HG02571 (cell line): ENCODE measurements at regions not wholly inside any gene's neighbourhood (a gene's known extent, or its start where the extent isn't known, plus 50 kb on each side); places are given as distances from the start of the nearest gene placed in this dataset.

Experiments used
- ATAC-seq: cut with Tn5 transposase; IDR thresholded peaks from one replicate; pipeline ENCODE4 v1.9.1; 2021; ENCODE audit warnings: mild to moderate bottlenecking, moderate library complexity; ENCODE audit not compliant: unreplicated experiment

GRCh38 chr7:114130866-114131265 is 212.1 kb upstream of the PPP1R3A start:
- no peak for ATAC-seq

- no peak for ATAC-seq
Observed at GRCh38 chr7:114128880-114129279, 210.1 kb upstream of the PPP1R3A start.

- no peak for ATAC-seq
Observed at GRCh38 chr7:114126095-114126494, 207.3 kb upstream of the PPP1R3A start.

GRCh38 chr7:114112806-114113205 is 194.0 kb upstream of the PPP1R3A start:
- ATAC-seq: no peak

GRCh38 chr7:114110666-114111065 is 191.9 kb upstream of the PPP1R3A start:
- no peak for ATAC-seq

- ATAC-seq: no peak
Observed at GRCh38 chr7:114109721-114110120, 190.9 kb upstream of the PPP1R3A start.

GRCh38 chr7:114109304-114109703 is 190.5 kb upstream of the PPP1R3A start:
- no peak for ATAC-seq

GRCh38 chr7:114108510-114108909 is 189.7 kb upstream of the PPP1R3A start:
- no peak for ATAC-seq

- ATAC-seq: no peak
Observed at GRCh38 chr7:114107522-114107921, 188.7 kb upstream of the PPP1R3A start.

- ATAC-seq: no peak
Observed at GRCh38 chr7:114104035-114104434, 185.2 kb upstream of the PPP1R3A start.

- ATAC-seq: no peak
Observed at GRCh38 chr7:114102996-114103395, 184.2 kb upstream of the PPP1R3A start.

GRCh38 chr7:114102131-114102530 is 183.3 kb upstream of the PPP1R3A start:
- no peak for ATAC-seq

GRCh38 chr7:114100810-114101209 is 182.0 kb upstream of the PPP1R3A start:
- no peak for ATAC-seq

- no peak for ATAC-seq
Observed at GRCh38 chr7:114099337-114099736, 180.5 kb upstream of the PPP1R3A start.

- ATAC-seq: no peak
Observed at GRCh38 chr7:114095885-114096284, 177.1 kb upstream of the PPP1R3A start.

GRCh38 chr7:114088470-114088940 is 169.7 kb upstream of the PPP1R3A start:
- ATAC-seq: no peak

GRCh38 chr7:114087653-114088469 is 169.1 kb upstream of the PPP1R3A start:
- ATAC-seq: no peak

- ATAC-seq: no peak
Observed at GRCh38 chr7:114086914-114087652, 168.3 kb upstream of the PPP1R3A start.

- no peak for ATAC-seq
Observed at GRCh38 chr7:114086537-114086913, 167.7 kb upstream of the PPP1R3A start.

- no peak for ATAC-seq
Observed at GRCh38 chr7:114085592-114086501, 167.0 kb upstream of the PPP1R3A start.

GRCh38 chr7:114085313-114085591 is 166.4 kb upstream of the PPP1R3A start:
- ATAC-seq: no peak
